Limb (tissue), 2 donors: ENCODE measurements at regions not wholly inside any gene's neighbourhood (a gene's known extent, or its start where the extent isn't known, plus 50 kb on each side); places are given as distances from the start of the nearest gene placed in this dataset.
"Not testable (repeated sequence)": the region's sequence is repeated elsewhere in the genome, so short reads cannot be mapped to it uniquely, and the experiment has no call there.

Source experiments
- DNase-seq, 2 donors: peaks; one replicate each; pipeline ENCODE4 v3.0.0-alpha.2; 2016; ENCODE audit errors: extremely low spot score in 2 of 2

DNA sequence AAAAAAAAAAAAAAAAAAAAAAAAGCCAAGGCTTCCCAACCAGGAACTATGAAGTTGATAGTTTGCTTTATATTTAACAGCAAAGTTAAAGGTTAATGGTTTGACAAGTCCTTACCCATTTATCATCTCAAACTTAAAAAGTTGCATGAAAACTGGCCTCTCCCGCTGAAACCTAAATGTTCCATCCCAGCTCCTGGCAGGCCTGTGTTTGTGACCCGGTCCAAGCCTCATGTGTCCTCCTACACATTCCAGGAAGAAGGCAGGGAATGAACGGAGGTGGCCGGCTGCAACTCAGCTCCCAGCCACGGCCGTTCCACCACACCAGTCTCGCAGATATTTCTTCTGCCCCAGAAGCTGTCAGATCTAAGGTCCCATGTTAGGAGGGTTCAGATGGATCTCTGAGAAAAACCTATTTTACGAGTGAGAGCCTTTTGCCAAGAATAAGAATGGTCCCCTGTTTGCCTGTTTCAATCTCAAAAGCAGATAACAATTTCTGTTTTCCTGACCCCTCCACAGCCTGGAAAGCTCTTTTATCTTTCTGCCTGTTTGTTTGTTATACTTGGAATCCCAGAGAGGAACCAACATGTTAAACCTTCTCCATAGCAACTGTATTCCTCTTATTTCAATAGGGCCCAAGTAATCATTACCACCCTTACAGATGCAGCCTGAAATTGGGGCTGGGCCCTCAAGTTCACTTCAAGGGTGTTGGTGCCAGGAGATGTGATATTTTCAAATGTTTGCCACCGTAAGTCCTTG, 56.5 kb downstream of the KCTD12 start:
- DNase-seq: no peak

DNA sequence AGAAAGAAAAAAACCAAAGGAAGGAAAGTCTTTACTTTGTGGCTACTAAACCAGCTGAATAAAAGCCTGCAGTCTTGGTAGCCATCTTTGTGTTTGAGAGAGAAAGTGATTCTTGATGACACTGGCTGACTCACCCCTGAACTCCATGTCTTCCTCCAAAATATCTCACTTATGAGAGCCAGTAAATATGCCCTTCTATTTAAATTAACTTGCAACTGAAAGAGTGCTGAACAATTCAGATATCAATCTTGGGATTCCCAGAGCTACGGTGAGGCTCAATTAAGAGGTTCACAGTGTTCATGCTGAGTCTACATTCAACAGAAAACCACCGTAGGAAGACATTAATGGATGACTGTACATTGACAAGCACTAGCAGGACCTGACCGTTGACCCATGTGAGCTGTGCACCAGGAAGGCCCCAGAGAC, 57.9 kb downstream of the KCTD12 start:
- DNase-seq: no peak

DNA sequence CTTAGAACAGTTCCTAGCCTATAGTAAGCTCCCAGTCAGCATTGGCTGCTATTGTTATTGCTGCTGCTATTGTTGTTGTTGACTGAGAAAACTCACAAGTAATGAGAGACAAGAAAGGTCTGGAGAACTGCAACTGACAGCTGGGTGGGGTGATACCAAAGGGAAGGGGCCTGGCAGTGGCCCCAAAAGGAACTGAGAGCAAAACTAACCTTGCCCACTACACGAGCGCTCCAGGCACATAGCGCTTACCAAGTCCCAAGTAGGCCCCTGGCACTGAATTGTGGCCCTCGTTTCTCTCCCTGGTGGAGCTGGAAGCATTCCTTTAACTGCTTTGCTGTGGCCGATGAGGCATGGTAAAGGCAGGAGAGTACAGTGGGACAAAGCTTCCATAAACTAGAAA, 59.7 kb downstream of the KCTD12 start:
- no peak for DNase-seq

DNA sequence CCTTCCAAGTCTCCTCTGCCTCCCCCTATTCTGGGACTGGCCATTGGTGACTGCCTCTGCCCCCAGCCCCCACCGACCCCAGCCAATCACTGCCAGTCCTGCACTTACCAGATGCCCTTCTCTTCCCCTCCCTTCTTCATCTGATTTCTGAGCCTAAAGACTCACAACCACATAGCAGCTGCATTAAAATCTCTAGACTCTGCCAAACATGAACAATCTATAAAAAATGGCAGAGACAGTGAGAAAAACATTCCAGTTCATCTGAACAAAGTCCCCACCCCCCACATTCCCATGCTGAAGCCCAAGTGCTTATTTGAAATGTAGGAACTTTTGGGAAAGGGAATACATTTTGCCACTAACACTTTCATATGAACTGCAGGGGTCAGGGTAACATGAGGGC, 60.8 kb downstream of the KCTD12 start:
- DNase-seq: peak in 1 of 2 donors; percentile 59

DNA sequence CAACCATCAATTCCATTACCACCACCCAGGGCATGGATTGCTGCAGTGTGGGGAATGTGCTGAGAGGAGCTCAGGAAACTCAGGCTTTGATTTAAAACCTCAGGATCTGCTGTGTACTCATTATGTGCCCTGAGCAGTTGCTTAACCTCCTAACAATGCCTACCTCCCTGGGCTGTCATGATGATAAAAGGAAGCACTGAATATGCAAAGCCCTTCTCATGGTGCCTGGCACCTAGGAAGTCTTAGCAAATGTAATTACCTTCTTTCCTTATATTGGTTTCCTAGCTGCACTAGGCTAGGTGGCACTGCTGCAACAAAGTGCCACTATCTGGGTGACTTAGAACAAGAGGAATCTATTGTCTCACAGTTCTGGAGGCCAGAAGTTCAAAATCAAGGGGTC, 62.2 kb downstream of the KCTD12 start:
- no peak for DNase-seq

DNA sequence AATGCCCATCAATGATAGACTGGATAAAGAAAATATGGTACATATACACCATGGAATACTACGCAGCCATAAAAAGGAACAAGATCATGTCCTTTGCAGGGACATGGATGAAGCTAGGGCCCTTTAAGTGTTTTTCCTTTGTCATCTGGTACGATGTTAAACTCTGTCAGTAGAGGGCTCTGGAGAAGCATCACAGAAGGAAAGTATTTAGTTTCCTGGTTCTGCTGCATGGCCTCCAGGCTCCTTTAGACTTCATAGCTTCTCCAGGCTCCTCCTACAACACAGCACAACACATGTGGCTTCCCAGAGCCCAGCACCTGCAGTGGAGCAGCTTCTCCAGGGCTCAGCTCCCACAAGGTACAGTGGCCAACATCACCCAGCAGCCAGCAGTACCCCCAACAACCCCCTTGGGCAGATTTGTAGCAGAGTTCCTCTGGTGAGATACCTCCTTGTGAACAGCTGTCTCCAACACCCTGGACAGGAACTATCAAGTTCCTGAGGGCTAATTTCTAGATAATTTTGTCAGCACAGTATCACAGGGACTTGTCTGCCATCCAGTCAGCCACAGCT, 63.4 kb downstream of the KCTD12 start:
- no peak for DNase-seq

DNA sequence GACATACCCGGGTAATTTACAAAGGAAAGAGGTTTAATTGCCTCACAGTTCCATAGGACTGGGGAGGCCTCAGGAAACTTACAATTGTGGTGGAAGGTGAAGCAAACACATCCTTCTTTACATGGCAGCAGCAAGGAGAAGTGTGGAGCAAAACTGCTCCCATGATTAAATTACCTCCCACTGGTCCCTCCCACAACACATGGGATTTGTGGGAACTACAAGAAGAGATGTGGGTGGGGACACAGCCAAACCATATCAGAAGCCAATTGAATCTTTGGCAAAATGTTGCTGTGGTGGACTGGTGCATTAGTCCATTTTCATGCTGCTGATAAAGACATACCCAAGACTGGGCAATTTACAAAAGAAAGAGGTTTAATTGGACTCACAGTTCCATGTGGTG, 65.0 kb downstream of the KCTD12 start:
- DNase-seq: not testable (repeated sequence)

DNA sequence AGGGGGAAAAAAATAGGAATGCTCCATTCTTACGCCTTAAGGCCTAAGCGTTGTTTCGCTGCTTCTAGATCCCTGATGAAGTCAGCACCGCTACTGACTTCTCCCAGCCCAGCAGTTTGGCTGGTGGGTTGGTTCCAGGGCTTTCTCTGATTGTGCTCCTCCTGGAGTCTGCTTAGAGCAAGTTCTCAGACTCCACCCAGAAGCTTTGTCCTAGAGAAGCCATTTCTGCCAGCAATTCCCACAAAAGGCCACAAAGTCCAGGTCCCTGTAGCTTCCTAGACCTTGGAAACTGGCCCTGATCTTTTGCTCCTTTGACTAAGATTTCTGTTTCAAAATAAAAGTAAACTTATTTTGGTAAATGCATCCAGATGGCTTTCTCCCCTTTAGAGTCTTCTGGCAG, 65.4 kb downstream of the KCTD12 start:
- DNase-seq: peak in 1 of 2 donors; percentile 76

DNA sequence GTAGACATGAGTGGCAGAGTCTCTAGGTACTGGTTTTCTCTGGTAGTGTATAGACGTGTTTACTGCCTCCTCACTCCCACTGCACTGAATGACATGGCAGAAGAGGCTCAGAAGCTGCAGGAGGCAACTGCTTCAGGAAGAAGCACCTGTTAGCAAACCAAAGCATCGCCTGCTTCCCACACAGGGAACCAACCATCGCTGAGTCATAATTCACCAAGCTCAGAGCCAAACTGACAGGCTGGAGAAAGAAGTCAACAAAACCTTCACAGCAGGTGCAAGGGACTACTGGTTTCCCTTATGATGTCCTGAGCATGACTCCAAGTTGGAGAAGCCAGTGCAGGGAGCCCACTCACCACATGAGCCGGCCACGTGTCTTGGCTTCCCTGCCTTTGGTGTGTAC, 69.8 kb downstream of the KCTD12 start:
- DNase-seq: no peak

DNA sequence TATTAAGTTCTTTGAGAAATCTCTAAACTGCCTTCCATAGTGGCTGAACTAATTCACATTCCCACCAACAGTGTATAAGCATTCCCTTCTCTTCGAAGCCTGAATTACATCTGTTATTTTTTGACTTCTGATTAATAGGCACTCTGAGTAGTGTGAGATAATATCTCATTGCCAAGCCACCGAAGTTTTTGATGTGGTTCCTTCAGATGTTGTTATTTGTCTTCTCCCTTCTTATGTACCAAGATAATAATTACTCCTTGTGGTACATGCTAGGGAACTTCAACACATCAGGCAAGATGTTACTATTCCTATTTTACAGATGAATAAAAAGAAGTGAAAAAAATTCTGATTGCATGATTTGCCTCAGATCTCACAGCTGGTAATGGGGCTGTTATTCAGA, 70.9 kb downstream of the KCTD12 start:
- no peak for DNase-seq

DNA sequence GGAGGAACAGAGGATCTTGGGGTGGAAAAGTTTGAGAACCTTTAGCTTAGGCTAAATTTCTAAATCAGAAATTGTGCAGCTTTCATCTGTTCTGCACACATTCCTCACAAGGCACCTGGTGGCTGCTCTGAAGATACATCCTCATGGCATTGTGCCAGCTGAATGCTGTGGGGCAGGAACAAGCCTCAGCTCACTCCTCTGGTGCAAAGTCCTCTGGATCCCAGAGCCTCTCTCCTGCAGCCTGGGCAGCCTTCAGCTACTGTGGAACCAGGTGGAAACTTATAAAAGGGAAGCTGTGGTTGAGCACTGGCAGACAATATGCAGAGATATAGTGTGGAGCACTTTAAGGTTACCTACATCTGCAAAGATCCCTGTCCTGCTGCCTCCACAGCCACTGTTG, 72.3 kb downstream of the KCTD12 start:
- no peak for DNase-seq

DNA sequence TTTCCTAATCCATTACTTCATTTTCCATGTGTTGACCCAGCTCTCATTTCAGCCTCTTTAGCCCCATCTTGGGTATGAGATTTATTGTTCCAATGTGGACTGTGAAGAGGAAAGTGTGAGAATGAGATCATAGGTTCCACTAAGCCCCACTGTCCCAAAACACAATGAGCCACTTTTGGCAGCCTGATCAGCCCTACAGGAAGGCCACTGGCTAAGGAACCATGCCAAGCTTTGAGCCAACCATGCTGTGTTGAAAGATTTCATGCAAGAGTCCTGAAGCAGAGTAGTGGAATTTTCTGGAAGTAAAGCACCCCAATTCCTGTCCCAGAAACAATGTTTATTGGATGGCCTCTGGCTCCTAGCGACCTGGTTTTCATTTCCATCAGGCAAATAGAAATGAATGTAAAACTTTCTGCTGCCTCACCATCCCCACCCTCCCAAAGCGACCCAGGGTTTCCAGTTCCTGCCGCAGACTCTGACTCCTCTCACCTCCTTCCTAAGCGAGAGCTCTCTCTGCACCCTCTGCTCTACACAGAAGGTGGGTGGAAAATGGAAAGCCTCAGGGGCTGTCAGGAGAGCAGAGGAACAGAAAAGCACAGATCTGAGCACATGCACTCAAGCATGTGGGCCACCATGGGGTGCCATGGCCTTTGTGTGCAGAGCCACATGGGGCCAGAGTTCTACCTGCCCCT, 73.1 kb downstream of the KCTD12 start:
- peak; percentile 59 to 75 for DNase-seq

DNA sequence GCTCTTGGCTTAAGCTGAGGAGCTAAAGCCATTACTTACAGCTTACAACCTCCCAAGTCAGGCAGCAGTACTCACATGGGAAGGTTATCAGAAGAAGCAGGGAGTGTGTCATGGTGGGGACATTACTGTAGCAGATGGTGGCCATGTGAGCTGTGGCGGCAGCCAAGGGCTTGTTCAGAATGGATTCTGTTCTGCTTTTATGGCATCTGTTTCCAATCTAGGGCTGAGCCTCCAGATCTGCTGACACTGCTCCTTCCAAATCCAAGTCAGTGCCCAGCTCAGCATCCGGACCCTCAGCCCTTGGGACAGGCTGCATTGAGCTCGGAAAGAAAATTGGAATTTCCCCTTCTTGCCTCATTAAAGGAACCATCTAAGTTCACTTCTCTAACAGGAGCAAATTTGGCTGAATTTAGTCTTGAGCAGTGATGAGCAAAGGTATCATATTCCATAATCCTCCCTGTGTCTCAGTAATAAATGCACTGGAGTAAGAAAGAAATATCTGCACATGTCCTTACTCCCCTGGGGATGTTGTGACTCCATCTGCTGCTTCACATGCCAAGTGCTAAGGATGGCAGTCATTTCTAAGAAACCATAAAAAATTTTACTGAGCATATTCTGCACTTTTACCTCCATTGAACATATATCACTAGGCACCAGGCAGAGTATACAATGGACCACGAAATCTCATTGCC, 73.9 kb downstream of the KCTD12 start:
- DNase-seq: peak; percentile 65 to 83

DNA sequence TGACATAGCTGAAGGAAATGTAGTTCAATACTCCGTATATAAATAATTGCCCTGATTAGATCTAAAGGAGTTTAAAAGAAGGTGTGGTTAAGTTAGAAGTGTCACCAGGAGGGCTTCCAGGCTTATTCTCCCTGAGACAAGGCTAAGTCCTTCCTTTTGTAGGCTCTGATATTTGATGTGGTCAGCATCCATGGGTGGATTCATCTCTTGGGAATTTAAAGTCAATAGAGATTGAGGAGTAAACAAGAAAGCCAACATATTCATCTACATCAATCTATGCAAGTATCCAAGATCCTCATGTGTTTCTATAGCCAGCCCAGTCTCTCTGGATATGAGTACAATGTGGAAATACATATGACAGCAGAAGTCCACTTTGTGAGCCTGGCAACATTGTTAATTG, 76.8 kb downstream of the KCTD12 start:
- DNase-seq: no peak

DNA sequence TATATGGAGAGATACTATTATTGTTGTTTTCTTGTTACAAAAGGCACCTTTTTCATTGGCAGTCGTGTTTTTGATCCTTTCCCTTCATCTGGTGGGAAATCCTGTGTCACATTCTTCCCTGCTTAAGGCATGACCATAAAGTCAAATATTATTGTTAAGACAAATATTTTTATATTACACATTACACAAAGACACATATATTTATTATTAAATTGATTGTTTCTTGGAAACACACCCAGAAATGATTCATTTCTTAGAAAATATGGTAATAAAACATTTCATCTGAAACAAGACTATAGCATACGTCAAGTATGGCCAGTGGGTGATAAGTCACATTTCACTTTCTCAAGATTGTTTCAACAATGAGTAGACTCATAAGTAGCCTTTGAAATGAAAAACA, 77.3 kb downstream of the KCTD12 start:
- DNase-seq: no peak

DNA sequence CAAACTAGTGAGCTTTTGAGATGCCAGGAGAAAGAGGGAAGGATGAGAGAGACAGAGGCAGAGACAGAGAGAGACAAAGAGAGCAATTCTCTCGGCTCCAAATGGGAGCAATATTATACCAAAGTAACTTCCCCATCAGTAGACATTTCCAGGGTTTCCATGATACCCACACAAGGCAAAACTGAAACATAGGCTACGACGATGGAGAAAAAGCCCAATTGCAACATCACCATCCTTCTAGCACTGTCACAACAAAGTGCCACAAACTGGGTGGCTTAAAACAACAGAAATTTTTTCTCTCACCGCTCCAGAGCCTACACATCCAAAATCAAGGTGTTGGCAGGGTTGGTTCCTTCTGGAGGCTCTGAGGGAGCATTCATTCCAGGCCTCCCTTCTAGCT, 81.4 kb downstream of the KCTD12 start:
- no peak for DNase-seq

DNA sequence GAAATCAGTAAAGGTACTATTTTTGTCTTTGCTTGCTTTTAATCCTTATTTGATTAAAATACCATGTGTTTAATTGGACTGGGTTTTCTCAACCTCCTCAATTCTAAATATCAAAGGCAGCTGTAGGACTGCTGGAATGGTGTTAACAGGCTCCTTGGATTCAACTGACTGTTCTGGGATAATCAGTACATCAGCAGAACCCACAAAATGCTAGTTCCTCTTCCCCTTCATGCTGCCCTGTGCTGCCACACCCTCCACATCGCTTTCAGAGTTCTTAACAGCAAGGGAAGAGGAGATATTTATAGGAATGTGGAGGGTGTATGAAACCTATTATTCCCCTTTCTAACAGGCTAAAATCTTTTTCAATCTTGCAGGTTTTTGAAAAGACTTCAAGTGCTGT, 82.4 kb downstream of the KCTD12 start:
- no peak for DNase-seq

DNA sequence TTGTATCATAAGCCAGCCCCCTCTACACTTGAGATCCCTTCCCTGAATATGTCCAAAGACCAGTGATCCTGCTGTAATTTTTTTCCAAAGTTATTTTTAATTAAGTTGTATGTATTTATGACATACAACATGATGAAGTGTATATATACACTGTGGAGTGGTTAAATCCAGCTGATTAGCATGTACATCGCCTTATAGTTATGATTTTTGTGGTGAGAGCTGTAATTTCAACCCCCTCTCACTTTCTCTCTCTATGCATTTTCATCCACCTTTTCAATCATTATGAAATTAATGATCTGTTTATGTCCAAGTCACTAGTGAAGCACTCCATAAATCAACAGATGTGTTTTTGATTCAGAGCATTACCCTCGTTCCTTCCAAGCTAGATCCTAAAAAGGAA, 85.3 kb downstream of the KCTD12 start:
- no peak for DNase-seq

DNA sequence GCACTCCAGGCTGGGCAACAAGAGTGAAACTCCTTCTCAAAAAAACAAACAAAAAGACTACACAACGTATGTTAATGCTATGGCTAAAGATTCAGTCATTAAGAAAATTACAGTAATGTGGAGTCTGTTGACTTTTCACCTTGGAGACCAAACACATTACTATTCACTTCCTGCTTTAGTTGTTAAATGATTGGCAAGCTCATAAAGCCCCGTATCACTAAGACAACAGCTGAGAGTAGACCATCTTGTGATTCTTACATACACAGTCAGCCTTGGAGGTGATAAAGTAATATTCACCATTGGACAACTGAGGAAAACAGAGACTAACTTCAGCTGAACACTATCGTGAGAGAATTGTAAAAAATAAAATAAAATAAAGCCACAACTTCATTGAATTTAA, 86.5 kb downstream of the KCTD12 start:
- no peak for DNase-seq

DNA sequence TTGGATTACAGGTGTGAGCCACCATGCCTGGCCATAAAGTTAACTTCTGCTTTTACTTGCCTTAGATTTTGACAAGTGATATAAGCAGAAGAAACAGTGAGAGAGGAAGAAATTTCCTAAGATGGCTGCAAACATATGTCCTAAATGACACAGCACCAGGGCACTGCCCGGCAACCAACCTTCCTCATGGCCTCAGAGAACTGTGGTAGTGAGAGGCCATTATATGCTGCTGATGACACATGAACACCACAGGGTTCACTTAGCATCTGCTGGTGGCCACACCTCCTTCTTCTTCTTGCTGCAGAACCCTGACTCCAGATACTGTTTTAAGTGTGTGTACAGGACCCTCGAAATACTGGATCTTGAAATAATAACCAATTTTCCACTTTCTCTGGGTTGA, 88.2 kb downstream of the KCTD12 start:
- DNase-seq: no peak

DNA sequence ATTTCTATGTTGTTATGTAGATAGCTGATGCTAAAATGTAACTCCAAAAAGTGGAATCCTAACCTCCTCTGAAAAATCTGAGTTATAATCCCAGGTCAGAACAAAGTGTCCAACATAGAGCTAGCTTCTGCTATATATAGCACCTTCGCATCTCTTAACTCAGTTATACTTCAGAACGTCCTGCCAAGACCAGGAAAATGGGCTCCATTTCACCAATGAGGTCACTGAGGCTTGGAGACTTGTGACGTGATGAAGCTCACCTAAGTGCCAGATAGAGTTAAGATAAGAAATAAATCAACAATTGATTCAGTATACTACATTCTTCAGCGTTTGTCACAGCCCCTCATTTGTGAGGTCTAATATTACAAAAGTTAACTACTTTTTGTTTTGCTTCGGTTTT, 88.8 kb downstream of the KCTD12 start:
- no peak for DNase-seq

DNA sequence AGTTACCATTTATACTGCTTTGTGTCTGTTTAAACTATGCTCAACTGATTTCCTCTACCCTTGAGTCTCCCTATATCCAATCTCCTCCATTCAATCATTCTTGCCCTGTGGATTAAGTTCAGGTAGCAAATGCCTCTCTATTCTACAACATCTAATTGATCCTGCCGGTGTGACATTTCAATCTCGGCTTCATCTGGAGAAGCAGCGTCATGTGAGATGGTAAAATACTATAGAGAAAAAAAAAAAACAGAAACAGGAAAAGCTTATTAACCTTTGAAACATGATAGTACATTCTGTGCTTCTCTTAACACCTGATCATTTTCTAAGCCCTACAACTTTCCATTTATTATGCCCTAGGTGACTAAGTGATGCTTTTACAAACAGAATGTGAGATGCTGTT, 89.4 kb downstream of the KCTD12 start:
- no peak for DNase-seq
